ENCODE measurements at regions not wholly inside any gene's neighbourhood (a gene's known extent, or its start where the extent isn't known, plus 50 kb on each side); places are given as distances from the start of the nearest gene placed in this dataset.

DNA sequence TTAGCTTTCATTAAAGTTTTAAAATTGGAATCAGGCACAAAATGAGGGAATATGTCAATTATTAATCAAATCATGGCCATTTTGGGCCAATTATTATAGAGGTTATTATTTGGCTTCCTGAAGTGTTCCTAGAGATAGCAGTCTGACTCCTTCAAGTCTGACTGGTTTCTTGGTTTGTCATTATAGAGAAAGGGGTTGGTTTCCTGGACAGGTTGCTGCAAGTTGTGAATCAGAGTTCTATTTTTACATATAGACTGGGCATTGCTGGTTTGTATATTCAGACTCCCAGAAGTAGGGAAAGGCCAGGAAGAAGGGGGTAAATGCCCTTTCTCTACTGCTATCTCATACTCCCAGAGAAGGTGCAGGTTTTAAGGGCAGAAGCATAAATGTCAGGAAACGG, 121.4 kb upstream of the CEP162 start:
- Histone ChIP-seq H3K4me2 (no peak overlapping the region), H3K4me3 (no peak overlapping the region), H3K36me3 (ENCODE audit: insufficient read depth) (no peaks in the 10 kb centered on the region), H3F3A (replicated peaks; ENCODE audit: low read depth) (no peaks in the 10 kb centered on the region), H2AFZ (no peak overlapping the region), H3K27ac (ENCODE audit: low read depth) (no peak overlapping the region), H4K20me1 (replicated peaks; ENCODE audit: insufficient read depth) (no peaks in the 10 kb centered on the region), H3K4me1 (ENCODE audit: insufficient read depth) (no peaks in the 10 kb centered on the region), H3K79me2 (replicated peaks; ENCODE audit: insufficient read depth) (no peaks in the 10 kb centered on the region), H3K27me3 (ENCODE audit: insufficient read depth) (no peaks in the 10 kb centered on the region), H3K9me2 (ENCODE audit: insufficient read depth) (no peaks in the 10 kb centered on the region)
- ATAC-seq = no peak
- no peak for TF ChIP-seq REST (IDR thresholded peaks at IDR 0.05; ENCODE audit: unreplicated experiment)
- no peak for TF ChIP-seq EZH2phosphoT487 (IDR thresholded peaks at IDR 0.05; ENCODE audit: unreplicated experiment)
- no peak for TF ChIP-seq NANOG (IDR thresholded peaks at IDR 0.05; ENCODE audit: borderline replicate concordance)
- no peak for TF ChIP-seq CREB1 (CRISPR knock-in tag; IDR thresholded peaks at IDR 0.05; ENCODE audit: low read depth)
- TF ChIP-seq JUNB (IDR thresholded peaks at IDR 0.05; ENCODE audit: unreplicated experiment) = no peak
- TF ChIP-seq ZNF114 (CRISPR knock-in tag; IDR thresholded peaks at IDR 0.05) = no peak
- TF ChIP-seq EZH2 (IDR thresholded peaks at IDR 0.05; ENCODE audit: low read depth, unreplicated experiment) = no peak
- TF ChIP-seq, protein P1, sequence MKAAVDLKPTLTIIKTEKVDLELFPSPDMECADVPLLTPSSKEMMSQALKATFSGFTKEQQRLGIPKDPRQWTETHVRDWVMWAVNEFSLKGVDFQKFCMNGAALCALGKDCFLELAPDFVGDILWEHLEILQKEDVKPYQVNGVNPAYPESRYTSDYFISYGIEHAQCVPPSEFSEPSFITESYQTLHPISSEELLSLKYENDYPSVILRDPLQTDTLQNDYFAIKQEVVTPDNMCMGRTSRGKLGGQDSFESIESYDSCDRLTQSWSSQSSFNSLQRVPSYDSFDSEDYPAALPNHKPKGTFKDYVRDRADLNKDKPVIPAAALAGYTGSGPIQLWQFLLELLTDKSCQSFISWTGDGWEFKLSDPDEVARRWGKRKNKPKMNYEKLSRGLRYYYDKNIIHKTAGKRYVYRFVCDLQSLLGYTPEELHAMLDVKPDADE (IDR thresholded peaks at IDR 0.05) = no peak
- no peak for TF ChIP-seq ZNF331 (CRISPR knock-in tag; IDR thresholded peaks at IDR 0.05; ENCODE audit: low read depth)
- TF ChIP-seq, protein P2, sequence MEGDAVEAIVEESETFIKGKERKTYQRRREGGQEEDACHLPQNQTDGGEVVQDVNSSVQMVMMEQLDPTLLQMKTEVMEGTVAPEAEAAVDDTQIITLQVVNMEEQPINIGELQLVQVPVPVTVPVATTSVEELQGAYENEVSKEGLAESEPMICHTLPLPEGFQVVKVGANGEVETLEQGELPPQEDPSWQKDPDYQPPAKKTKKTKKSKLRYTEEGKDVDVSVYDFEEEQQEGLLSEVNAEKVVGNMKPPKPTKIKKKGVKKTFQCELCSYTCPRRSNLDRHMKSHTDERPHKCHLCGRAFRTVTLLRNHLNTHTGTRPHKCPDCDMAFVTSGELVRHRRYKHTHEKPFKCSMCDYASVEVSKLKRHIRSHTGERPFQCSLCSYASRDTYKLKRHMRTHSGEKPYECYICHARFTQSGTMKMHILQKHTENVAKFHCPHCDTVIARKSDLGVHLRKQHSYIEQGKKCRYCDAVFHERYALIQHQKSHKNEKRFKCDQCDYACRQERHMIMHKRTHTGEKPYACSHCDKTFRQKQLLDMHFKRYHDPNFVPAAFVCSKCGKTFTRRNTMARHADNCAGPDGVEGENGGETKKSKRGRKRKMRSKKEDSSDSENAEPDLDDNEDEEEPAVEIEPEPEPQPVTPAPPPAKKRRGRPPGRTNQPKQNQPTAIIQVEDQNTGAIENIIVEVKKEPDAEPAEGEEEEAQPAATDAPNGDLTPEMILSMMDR (conservative IDR thresholded peaks at IDR 0.05; ENCODE audit: low read depth in 2 of 2) = no peak
- TF ChIP-seq STAT1 (IDR thresholded peaks at IDR 0.05; ENCODE audit: unreplicated experiment) = no peak
- TF ChIP-seq POLR2AphosphoS5 (IDR thresholded peaks at IDR 0.05; ENCODE audit: low read depth) = no peak
- H3K27me3 Mint-ChIP-seq (ENCODE audit: insufficient read depth, low read depth, poor library complexity) = no peaks in the 10 kb centered on the region
- no peaks in the 10 kb centered on the region for H3K4me1 Mint-ChIP-seq
- no peak overlapping the region for H3K27ac Mint-ChIP-seq
- no peak overlapping the region for H3K4me3 Mint-ChIP-seq
- no peak for DNase-seq (ENCODE audit: low spot score)
- H3K36me3 Mint-ChIP-seq (ENCODE audit: low read depth) = no peaks in the 10 kb centered on the region
- H3K9me3 Mint-ChIP-seq = no peaks in the 10 kb centered on the region
